IMR-90 (cell line): ENCODE measurements at regions not wholly inside any gene's neighbourhood (a gene's known extent, or its start where the extent isn't known, plus 50 kb on each side); places are given as distances from the start of the nearest gene placed in this dataset.

ENCODE experiments used
- BHLHE40 ChIP-seq: fragments of 150-350 bp; IDR thresholded peaks from 2 replicates; pipeline ENCODE4 v1.6.1; 2016; ENCODE audit warnings: mild to moderate bottlenecking, low read depth, low read length
- CHD1 ChIP-seq: IDR thresholded peaks from 2 replicates; pipeline ENCODE4 v1.6.1; 2012; ENCODE audit warnings: low read depth, low read length, improper control_type of control experiment
- FOS ChIP-seq: fragments of 150-350 bp; IDR thresholded peaks from 2 replicates; pipeline ENCODE4 v1.6.1; 2016; ENCODE audit warnings: low read depth, low read length
- MAFK ChIP-seq: IDR thresholded peaks from 2 replicates; pipeline ENCODE4 v1.6.1; 2012; ENCODE audit warnings: low read depth, low read length, improper control_type of control experiment
- MXI1 ChIP-seq: IDR thresholded peaks from 2 replicates; pipeline ENCODE4 v1.6.1; 2012; ENCODE audit warnings: low read depth, mild to moderate bottlenecking, low read length, moderate library complexity, borderline replicate concordance
- NFE2L2 ChIP-seq: fragments of 150-350 bp; IDR thresholded peaks from 2 replicates; pipeline ENCODE4 v1.6.1; 2016; ENCODE audit warnings: low read depth, mild to moderate bottlenecking, low read length
- POLR2A ChIP-seq: IDR thresholded peaks from 2 replicates; pipeline ENCODE4 v1.6.1; 2012; ENCODE audit warnings: mild to moderate bottlenecking, low read depth, low read length
- RCOR1 ChIP-seq: IDR thresholded peaks from 2 replicates; pipeline ENCODE4 v1.6.1; 2012; ENCODE audit warnings: mild to moderate bottlenecking, low read length, improper control_type of control experiment; ENCODE audit not compliant: insufficient replicate concordance
- RFX5 ChIP-seq: IDR thresholded peaks from 2 replicates; pipeline ENCODE4 v1.8.0; 2012; ENCODE audit warnings: low read depth, mild to moderate bottlenecking, low read length, moderate library complexity
- SMC3 ChIP-seq: fragments of 150-350 bp; IDR thresholded peaks from 2 replicates; pipeline ENCODE4 v1.6.1; 2016; ENCODE audit warnings: low read depth, mild to moderate bottlenecking, antibody characterized with exemption, low read length, moderate library complexity
- TF ChIP-seq, protein P1 (sequence below): conservative IDR thresholded peaks from 2 replicates; pipeline ENCODE4 v1.5.1; 2012; ENCODE audit warnings: mild to moderate bottlenecking, low read depth, low read length, improper control_type of control experiment
- TF ChIP-seq, protein P2 (sequence below): fragments of 150-350 bp; IDR thresholded peaks from 2 replicates; pipeline ENCODE4 v1.6.1; 2017; ENCODE audit warnings: mild to moderate bottlenecking, antibody characterized with exemption, low read length, low read depth

- TF ChIP-seq, protein P1, sequence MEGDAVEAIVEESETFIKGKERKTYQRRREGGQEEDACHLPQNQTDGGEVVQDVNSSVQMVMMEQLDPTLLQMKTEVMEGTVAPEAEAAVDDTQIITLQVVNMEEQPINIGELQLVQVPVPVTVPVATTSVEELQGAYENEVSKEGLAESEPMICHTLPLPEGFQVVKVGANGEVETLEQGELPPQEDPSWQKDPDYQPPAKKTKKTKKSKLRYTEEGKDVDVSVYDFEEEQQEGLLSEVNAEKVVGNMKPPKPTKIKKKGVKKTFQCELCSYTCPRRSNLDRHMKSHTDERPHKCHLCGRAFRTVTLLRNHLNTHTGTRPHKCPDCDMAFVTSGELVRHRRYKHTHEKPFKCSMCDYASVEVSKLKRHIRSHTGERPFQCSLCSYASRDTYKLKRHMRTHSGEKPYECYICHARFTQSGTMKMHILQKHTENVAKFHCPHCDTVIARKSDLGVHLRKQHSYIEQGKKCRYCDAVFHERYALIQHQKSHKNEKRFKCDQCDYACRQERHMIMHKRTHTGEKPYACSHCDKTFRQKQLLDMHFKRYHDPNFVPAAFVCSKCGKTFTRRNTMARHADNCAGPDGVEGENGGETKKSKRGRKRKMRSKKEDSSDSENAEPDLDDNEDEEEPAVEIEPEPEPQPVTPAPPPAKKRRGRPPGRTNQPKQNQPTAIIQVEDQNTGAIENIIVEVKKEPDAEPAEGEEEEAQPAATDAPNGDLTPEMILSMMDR, result peak; percentile 77
- TF ChIP-seq POLR2A (no peak), RCOR1 (no peak), NFE2L2 (no peak), RFX5 (no peak), MAFK (no peak), BHLHE40 (no peak), FOS (no peak), SMC3 (peak; percentile 75), CHD1 (no peak), MXI1 (no peak)
- TF ChIP-seq, protein P2, sequence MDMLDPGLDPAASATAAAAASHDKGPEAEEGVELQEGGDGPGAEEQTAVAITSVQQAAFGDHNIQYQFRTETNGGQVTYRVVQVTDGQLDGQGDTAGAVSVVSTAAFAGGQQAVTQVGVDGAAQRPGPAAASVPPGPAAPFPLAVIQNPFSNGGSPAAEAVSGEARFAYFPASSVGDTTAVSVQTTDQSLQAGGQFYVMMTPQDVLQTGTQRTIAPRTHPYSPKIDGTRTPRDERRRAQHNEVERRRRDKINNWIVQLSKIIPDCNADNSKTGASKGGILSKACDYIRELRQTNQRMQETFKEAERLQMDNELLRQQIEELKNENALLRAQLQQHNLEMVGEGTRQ, result no peak
Observed at GRCh38 chr13:87274209-87274819, 396.9 kb upstream of the SLITRK5 start.
